Cortex of kidney (tissue), 1 donor: ENCODE measurements at regions not wholly inside any gene's neighbourhood (a gene's known extent, or its start where the extent isn't known, plus 50 kb on each side); places are given as distances from the start of the nearest gene placed in this dataset.

Experiments
- DNase-seq: peaks from one replicate; lab custom pipeline; 2025; lab: John Stamatoyannopoulos, UW

- DNase-seq, result no peak
These were observed 53.8 kb upstream of the SNX2 start for GRCh38 chr5:122721127-122721526.

GRCh38 chr5:122722341-122722740 is 52.5 kb upstream of the SNX2 start:
- no peak for DNase-seq

- no peak for DNase-seq
These were observed 51.1 kb upstream of the SNX2 start for GRCh38 chr5:122723606-122724352.
